Omental fat pad (tissue), 3 donors: ENCODE measurements at regions not wholly inside any gene's neighbourhood (a gene's known extent, or its start where the extent isn't known, plus 50 kb on each side); places are given as distances from the start of the nearest gene placed in this dataset.

ENCODE experiments used
- ATAC-seq: fragments of 150-250 bp; one replicate; pipeline ENCODE4 v1.9.1; 2016; ENCODE audit warnings: mild to moderate bottlenecking, moderate library complexity; ENCODE audit not compliant: low FRiP score
- DNase-seq: peaks from one replicate; pipeline ENCODE4 v3.0.0-alpha.2; 2019; ENCODE audit warnings: low spot score
- CTCF ChIP-seq, 3 donors: fragments of 450-650 bp; IDR thresholded peaks; one replicate each; pipeline ENCODE4 v1.5.1; 2016 to 2017; ENCODE audit warnings: antibody characterized with exemption in 3 of 3, mild to moderate bottlenecking in 3 of 3, moderate library complexity in 2 of 3

GRCh38 chr21:36646645-36647044 lies 52.3 kb upstream of the SIM2 start:
- TF ChIP-seq CTCF (IDR thresholded peaks at IDR 0.05), result no peak
- no peak for DNase-seq

GRCh38 chr21:36647279-36648093 lies 51.4 kb upstream of the SIM2 start:
- no peak for ATAC-seq
- no peak for TF ChIP-seq CTCF (IDR thresholded peaks at IDR 0.05)
- no peak for DNase-seq

More at GRCh38 chr21:36646645-36647044, 52.3 kb upstream of the SIM2 start:
- no peak for ATAC-seq
